NCI-H1930 (cell line): ENCODE measurements at regions not wholly inside any gene's neighbourhood (a gene's known extent, or its start where the extent isn't known, plus 50 kb on each side); places are given as distances from the start of the nearest gene placed in this dataset.

Experiments used
- DNase-seq, 2 experiments: peaks; one replicate each; lab custom pipeline; 2025; lab: John Stamatoyannopoulos, UW

DNA sequence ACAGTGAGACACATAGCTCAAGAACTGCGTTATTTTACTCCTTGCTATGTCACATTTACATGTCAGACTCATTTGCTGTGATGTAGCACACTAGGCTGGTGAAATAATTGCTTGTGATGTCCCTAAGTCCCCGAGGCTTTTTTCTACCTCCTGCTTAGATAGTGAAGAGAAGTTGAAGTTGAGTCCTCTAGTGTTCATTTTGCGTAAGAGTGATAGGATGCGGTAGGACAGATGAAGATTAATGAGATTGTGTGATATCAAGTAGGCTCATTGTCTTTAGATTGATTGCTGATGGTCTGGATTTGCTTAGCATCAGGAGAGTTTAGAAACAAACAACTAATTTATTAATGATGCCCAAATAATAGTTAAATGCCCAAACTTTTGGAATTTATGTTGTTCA lies 173.6 kb upstream of the NUDT6 start:
- DNase-seq, result no peak

DNA sequence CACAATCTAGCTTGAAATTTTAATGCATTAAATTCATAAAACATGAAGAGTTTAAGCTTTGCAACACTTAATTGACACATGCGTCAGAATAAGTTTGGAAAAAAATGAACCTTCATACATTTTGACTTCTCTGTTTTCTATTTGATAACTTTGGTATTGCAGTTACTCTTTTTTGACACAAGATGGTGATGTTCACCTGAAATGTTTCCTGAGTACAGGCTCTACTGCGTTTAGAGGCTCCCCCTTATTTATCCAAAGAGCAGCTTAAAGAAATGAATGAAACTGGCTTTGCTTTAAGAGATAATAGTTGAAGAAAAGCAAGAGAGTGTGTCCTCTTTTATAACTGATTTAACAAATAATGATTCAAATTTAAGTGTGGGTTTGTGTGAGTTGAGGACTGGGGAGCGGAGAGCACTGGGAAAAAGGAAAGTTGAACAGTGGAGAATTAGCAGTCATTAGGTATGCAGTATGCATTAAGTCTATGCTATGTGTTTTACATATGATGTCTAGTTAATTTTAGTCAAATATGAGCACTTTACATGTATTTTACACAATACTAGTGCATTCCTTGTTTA lies 180.6 kb upstream of the NUDT6 start:
- no peak for DNase-seq

DNA sequence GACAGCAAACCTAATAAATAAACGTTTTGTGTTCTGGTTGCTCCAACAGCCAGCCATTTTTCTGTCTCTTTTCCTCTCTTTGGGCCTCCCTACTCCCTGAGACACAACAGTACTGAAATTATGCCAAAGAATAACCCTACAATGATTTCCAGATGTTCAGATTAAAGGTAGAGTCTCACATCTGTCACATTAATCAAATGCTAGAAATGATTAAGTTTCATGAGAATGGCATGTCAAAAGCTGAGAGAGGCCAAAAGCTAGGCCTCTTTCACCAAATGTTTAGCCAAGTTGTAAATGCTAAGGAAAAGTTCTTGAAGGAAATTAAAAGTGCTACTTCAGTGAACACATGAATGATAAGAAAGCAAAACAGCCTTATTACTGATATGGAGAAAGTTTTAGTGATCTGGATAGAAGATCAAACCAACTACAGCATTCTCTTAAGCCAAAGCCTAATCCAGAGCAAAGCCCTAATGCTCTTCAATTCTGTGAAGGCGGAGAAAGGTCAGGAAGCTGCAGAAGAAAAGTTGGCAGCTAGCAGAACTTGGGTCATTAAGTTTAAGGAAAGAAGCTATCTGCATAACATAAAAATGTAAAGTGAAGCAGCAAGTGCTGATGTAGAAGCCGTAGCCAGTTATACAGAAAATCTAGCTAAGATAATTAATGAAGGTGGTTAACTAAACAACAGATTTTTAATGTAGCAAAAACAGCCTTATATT lies 182.1 kb upstream of the NUDT6 start:
- no peak for DNase-seq

DNA sequence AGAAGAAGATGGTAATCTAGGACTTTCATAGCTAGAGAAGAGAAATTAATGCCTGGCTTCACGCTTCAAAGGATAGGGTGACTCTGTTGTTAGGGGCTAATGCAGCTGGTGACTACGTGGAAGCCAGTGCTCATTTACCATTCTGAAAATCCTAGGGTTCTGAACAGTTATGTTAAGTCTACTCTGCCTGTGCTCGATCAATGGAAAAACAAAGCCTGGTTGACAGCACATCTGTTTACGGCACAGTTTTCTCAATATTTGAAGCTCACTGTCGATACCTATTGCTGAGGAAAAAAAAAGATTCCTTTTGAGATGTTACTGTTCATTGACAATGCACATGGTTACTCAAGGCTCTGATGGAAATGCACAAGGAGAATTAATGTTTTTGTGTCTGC lies 182.6 kb upstream of the NUDT6 start:
- DNase-seq, result no peak

DNA sequence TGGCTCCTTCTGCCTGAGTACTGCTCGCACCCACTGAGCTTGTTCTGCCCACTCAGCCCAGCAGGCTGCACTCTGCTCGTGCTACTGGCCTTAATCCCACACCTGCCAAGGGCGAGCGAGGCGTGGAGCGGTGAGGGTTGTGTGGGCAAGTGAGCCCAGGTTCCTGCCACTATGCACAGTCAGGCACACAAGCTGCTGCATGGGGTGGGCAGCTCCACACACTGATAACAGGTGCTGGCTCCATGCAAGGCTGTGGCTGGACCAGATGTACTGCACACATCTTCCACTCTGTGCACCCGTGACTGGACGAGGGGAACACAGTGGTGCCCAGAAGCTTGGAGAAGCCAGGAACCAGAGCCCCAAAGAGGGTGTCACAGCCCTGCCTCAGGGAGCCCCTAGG lies 184.3 kb upstream of the NUDT6 start:
- DNase-seq, result no peak

DNA sequence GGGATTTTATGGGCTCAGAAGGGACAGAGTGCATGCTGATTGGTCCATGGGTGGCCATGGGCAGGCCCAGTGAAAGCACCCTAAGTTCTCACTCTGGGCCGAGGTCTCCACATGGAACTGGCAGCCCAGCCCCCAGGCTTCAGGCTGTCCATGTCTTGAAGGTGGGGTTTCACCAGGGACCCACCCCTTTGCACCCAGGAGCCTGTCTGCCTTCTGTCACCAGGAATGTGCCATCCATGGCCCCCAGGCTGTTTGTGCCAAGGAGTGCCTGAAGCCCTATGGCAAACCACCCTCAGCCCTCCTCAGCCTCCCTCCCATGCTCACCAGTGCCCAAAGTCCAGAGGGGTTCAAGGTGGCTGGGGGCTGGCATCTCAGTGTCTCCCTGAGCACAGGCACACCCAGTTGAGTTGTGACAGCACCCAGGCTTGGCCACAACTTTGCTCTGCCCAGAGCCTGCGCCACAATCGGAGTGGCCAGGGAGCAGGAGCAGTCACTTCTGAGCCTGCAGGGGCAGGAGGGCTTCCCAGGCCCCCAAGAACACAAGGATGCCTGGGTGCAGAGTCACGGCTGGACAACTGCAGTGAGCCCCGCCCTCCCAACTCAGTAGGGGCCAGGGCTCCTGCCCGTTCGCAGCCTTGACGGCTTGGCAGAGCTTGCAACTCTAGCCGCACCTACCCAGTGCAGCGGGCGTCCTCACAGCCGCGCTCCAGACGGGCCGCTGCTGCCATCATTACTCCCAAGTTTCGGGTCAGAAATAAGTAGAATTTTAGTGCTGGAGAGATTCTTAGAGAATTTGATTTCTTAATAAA lies 185.3 kb upstream of the NUDT6 start:
- DNase-seq, result no peak

DNA sequence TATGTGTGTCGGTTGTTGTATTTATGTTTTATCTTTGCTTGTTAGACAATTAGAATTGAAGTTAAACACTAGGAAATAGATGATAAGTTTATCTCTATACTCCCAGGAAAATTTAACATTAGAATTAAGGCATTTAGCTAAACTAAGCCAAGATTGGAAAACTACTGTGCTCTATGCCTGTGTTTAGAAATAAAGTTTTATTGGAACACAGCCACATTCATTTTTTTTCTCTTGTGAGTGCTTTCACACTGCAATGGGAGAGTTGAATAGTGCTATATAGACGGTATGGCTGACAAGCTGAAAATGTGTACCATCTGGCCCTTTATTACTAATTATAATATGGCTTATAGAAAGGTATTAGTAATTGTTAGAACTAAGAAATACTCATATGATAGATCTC lies 186.7 kb upstream of the NUDT6 start:
- DNase-seq, result no peak

DNA sequence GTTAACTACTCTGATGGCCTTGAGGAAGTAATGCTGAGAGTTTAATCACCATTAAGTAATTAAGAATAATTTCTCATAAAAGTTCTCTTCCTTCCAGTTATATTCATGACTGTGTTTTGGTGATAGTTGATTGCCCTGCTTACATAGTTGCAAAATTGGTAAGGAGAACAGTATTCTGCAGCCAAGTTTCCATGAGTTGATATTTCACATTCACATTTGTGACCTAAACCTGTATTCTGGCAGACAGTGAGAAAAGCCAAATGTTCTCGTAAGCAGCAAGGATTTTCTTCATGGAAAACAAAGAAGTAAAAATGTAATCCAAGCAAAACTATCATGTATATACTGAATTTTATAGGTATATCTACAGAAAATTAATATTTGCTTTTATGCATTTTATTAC lies 187.8 kb upstream of the NUDT6 start:
- no peak for DNase-seq

DNA sequence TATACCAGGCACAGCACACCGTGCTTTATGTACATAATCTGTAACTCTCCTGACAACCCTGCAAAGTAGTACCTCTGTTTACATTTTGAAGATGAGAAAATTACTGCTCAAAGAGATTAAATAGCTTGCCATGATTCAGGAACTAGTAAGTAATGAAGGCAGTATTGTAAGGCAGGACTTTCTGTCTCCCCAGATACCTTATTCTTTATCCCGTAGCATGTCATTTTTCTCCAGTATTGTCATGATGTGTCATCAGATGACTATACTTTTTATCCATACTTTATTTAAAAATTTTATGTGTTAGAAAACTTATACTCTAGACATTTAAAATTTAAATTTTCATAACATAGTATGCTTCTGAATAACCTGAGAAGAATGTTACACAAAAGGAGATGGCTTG lies 188.3 kb upstream of the NUDT6 start:
- no peak for DNase-seq

DNA sequence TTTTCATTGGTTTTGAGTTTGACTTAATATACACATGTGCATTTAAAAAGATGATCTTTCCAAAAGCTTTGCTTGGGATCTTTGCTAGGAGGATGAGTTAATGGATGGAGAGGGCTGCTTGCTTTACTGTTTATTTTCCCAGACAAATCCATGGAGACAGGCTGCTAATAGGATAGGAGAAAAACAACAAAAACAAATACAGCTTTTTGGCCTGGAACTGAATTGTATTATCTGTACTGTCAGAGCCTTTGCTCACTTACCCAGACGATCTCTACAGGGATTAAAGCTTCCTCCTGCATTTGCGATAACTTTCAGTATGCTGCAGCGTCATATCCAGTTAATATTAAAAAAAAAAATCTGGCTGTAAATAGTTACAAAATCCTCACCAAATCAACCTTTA lies 190.8 kb upstream of the NUDT6 start:
- no peak for DNase-seq

DNA sequence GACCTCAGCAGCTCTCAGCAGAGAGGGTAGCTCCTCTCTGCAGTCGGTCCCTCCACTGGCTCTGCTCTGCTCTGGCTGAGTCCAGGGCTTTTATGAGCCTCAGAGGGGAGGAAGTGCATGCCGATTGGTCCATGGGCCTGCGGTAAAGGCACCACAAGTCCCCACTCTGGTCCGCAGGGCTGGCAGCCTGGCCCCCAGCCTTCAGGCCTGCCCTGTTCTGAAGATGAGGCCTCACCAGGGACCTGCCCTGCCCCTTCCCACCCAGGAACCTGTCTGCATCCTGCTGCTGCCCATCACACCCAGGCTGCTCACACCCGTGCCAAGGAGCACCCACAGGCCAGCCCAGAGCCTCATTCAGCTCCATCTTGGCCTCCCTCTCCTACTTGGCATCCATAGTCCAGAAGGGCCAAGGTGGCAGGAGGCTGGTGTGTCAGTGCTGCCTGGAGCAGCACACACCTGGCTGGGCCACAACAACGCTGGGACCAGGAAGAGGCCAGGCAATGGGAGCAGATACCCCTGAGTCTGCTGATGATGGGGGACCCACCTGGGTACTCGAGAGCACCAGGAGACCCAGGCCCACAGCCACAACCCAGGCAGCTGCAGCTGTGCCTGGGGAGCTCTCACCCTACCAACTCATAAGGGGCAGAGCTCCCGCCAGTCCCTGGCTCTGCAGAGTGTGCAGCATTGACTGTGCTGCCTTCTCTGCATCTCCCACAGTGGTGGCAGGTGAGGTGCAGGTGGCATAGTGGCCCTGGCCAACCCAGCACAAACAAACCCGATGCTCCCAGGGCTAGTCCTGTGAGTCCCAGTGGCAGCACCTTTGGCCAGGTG lies 191.9 kb upstream of the NUDT6 start:
- no peak for DNase-seq

DNA sequence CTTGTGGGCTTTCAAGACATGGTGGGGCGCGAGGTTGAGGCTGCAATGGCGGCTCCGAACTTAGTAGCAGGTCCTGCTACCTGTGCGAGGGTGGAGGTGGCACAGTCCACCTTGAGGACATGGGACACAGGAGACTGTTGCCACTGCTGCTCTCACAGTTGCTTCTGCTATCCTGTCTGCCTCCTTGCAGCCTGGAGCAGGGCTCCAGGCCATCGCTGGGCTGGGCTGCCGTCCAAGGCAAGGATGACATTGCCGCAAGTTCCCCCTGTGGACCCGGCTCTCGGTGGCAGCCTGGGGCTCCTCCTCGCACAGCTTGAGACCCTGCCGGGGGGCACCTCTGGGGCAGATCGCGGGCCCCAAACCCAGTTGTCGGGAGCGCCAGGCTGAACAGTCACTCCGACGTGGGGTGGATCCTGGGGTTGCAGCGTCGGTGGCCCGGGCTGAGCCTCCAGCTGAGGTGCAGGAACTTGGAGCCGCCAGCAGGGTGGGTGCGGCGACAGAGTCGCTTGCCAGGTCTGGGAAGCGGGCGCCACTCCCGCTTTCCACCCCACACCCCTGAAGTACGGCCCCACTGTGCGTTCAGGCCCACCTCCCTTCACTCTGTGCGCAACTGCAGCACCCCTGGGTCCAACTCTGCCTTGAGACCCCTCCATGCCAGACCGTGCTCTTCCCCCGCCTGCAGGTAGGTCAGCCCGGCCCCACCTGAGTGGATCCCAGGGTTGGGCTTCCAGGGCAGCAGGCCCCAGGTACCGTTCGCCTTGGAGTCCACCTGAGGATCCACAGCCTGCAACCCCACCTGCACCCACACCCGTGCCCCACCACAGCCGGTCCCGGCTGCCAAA lies 192.7 kb upstream of the NUDT6 start:
- no peak for DNase-seq

DNA sequence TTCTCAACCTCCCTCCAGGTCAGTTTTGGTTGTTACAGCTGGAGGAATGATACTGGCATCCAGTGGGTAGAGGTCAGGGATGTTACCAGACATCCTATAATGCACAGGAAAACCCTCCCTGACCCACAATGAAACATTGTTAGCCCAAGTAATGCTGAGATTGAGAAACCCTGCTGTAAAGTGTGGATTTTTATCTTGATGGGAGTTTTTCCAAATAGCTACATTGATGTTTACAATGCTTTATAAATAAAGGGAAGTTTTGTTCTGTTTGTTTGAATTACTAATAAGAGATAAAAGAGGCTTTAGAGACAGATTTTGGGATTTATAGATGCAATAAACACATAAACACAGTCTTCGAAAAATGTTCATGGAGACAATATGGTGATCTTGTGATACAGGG lies 194.0 kb upstream of the NUDT6 start:
- DNase-seq, result no peak

DNA sequence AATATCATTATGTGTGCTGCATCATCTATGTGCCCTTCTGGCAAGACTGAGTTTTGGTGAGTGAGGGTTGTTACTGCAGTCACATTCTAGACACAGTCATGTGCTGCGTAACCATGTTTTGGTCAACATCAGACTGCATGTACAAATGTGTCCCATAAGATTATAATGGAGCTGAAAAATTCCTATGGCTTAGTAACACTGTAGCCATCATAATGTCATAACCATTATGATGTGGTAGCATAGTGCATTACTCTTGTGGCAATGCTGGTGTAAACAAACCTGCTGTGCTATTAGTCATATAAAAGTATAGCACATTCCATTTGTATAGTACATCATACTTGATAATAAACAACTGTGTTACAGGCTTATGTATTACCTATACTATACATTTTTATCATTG lies 198.1 kb upstream of the NUDT6 start:
- no peak for DNase-seq

DNA sequence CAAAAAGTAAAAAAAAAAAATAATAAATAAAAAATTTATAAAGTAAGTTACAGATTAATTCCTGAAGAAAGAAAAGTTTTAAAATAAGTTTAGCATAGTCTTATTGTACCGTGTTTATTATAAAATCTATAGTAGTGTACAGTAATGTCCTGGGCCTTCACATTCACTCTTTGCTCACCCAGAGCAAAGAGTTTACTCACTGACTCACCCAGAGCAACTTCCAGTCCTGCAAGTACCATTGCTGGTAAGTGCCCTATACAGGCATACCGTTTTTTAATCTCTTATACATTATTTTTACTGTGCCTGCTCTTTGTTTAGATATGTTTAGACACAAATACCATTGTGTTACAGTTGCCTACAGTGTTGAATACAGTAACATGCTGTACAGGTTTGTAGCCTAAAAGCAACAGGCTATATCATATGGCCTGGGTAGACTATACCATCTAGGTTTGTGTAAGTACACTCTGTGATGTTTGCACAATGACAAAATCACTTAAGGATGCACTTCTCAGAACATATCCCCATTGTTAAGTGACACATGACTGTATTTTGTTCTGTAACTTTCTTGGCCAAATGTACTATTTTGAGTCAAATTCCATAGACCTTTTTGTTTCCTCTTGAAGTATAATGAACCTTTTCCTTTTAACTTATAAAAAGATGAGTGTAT lies 199.0 kb upstream of the NUDT6 start:
- DNase-seq, result no peak

DNA sequence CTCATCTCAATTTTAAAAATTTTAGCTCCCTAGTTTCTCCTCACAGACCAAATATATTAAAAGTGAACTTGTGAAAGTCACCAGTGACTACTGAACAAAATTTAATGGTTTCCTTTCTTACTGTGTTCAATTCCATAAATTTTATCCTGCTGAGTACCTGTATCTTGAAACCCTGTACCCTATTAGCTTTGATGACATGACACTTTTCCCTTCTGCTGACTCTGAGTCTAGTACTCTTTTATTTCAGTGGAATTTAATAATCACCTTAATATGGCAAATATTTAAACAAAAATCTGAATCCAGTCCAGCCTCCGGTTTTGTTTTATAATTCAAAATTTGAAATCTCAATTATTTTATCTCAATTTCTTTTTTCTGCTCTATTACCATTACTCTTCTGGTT lies 203.1 kb upstream of the NUDT6 start:
- DNase-seq, result no peak

DNA sequence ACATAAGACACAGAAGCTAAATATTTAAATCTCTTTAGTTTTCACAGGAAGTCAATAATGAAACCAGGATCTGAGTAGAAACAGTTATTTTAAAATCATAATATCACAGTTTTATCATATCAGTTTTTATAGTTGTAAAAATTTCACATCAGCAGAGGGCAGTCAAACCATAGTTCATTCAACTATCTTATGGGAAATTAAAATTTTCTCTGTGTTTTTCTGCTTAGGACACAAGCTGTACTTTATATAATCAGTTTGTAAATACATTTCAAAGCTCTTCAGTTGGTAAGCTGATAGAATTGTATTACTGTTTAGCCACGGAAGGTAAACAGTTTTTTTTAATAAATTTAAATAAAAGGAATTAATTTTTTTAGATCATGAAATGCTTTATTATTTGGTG lies 204.8 kb upstream of the NUDT6 start:
- DNase-seq, result no peak

DNA sequence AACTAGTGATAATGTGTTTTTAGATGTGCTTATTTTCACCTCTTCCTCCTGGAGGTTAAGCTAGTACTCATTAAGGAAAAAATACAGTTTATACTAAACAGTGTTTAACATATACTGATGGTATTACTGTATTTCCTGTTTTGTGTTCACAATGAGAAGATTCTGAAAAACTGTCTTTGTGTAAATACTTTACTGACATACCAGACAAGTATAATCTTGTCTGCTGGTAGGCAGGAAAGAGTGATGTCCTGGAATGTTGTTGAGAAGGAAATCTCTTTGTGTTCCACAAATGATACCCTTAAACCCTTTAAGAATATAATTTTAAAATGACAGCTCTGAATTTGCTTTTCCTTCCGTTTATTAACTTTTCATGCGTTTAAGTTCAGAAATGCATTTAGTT lies 205.5 kb upstream of the NUDT6 start:
- DNase-seq, result no peak

DNA sequence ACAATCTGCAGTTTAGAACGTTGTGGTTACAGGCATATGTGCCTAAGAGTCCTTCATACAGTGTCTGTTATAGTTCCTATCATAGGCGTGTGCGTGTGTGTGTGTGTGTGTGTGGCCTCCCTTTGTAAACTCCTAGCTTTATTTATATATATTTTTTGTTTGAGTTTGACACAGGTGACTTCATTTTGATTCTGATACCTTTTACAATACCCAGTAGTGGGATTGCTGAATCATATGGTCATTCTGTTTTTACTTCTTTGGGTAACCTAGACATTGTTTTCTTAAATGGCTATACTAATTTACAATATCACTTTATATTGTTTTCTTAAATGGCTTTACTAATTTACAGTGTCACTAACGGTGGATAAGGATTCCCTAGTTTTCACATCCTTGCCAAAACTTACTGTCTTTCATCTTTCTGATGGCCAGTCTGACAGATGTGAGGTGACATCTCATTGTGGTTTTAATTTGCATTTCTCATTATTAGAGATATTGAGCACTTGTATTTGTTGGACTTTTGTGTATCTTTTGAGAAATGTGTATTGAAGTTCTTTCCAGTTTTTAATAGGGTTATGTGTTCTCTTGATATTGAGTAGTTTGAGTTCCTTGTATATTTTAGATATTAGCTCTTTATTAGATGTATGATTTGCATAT lies 211.1 kb upstream of the NUDT6 start:
- DNase-seq, result no peak

DNA sequence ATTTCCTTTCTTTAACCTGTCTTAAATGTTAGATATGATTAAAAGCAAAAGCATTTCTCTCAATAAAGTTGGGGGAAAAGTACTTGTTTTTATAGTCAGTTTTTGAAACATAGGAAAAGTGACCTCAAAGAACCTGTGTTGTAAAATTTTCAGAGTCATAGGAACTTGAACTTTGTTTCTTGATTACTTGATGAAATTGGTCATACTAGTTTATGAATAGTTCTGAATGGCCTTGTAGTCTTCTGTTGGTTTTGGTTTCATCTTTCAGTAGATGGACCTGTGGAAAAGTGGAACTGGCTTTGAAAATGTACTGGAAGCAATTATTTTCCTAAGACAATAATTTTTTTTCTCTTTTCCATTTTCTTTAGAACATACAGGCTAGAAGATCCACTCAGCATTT lies 222.2 kb upstream of the NUDT6 start:
- DNase-seq, result no peak

DNA sequence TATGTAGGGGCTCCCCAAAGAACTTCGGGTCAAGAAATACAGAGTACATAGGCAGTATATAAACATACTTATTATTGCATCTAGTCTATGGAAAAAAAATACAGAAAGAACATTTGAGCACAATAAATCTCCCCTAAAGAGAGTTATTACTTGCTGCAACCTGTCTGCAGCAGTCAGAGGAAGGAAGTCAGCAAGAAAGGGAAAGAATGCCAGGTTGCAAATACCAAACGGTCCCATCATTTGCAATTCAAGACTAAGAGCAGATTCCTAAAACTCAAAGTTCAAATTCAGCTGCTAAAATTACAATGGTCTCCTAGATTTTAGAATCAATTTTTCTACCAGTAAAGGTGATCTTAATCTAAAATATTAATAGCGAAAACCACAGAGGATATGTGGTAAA lies 236.2 kb upstream of the NUDT6 start:
- no peak for DNase-seq
